ENCODE measurements at regions not wholly inside any gene's neighbourhood (a gene's known extent, or its start where the extent isn't known, plus 50 kb on each side); places are given as distances from the start of the nearest gene placed in this dataset.

DNA sequence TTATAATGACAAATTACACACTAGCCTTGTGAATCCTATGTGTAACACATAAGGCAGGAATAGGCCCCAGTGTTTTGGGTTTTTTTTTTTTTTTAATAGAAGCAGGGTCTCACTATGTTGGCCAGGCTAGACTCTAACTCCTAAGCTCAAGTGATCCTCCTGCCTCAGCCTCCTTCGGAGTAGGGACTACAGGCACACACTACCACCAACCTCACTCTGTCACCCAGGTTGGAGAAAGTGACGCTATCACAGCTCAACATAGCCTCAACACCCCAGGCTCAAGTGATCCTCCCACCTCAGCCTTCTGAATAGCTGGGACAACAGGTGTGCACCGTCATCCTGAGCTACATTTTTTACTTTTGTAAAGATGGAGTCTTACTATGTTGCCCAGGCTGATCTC lies 205.8 kb upstream of the RREB1 start:
- no peaks in the 10 kb centered on the region for H4K20me1 ChIP-seq (replicated peaks; ENCODE audit: control insufficient read depth, insufficient read depth, low read length)
- H3K27ac ChIP-seq (ENCODE audit: extremely low read depth, low read depth, low read length) = no peak overlapping the region
- BruUV-seq (replicated peaks) = no TSS peak
- H3K9me3 ChIP-seq (replicated peaks; ENCODE audit: control insufficient read depth, insufficient read depth, low read depth, low read length) = no peaks in the 10 kb centered on the region
- H2AFZ ChIP-seq (ENCODE audit: low read depth, low read length) = no peak overlapping the region
- POLR2A ChIA-PET = interaction anchor here (0.6 to 2.1 kb wide), 4 partner anchors 11 to 245 kb away, joined by 3 to 7 read pairs (median 3); no protein-coding TSS in a partner anchor
- WGBS (ENCODE audit: insufficient coverage, low coverage, missing lambda C conversion rate) = 58% methylated on average over 3 of the region's 3 CpGs
- no peak overlapping the region for H3K4me2 ChIP-seq (ENCODE audit: insufficient read depth, low read length)
- H3K36me3 ChIP-seq (ENCODE audit: control insufficient read depth, insufficient read depth, low read length) = no peaks in the 10 kb centered on the region
- DNase-seq (ENCODE audit: extremely low read depth in 1 of 4, low spot score in 3 of 4) (no peak), ATAC-seq (no peak), FAIRE-seq (no peak)
- H3K4me3 ChIP-seq = no peak overlapping the region
- no peaks in the 10 kb centered on the region for H3K9me1 ChIP-seq (ENCODE audit: control insufficient read depth, insufficient read depth, low read length)
- H3K79me2 ChIP-seq (ENCODE audit: control insufficient read depth, insufficient read depth, low read length) = no peaks in the 10 kb centered on the region
- peaks cover 6 to 18% of the 10 kb centered on the region in 2 experiments; a peak in 4 of 5 replicates for H3K4me1 ChIP-seq (replicated peaks in 1 of 2; ENCODE audit: control insufficient read depth in 2 of 2, insufficient read depth in 2 of 2, low read length in 2 of 2)
- no peak overlapping the region for H3K9ac ChIP-seq (ENCODE audit: insufficient read depth in 1 of 2, low read depth in 2 of 2, low read length in 2 of 2)
- intact Hi-C loops (cut with micrococcal nuclease) (no loop called here), in situ Hi-C loops (cut with MboI) (no loop called here)
- no peak for TF ChIP-seq ZNF583 (CRISPR knock-in tag; IDR thresholded peaks at IDR 0.05)
- TF ChIP-seq, protein P1, sequence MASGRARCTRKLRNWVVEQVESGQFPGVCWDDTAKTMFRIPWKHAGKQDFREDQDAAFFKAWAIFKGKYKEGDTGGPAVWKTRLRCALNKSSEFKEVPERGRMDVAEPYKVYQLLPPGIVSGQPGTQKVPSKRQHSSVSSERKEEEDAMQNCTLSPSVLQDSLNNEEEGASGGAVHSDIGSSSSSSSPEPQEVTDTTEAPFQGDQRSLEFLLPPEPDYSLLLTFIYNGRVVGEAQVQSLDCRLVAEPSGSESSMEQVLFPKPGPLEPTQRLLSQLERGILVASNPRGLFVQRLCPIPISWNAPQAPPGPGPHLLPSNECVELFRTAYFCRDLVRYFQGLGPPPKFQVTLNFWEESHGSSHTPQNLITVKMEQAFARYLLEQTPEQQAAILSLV (tag; IDR thresholded peaks at IDR 0.05) = no peak
- no peak for TF ChIP-seq NCOA2 (IDR thresholded peaks at IDR 0.05; ENCODE audit: partially characterized antibody in 2 of 2)
- peak; percentile 26 for TF ChIP-seq RBM25 (IDR thresholded peaks at IDR 0.05; ENCODE audit: low read depth, low read length, severe bottlenecking)
- TF ChIP-seq ZNF121 (CRISPR knock-in tag; conservative IDR thresholded peaks at IDR 0.05) = peak; percentile 96
- TF ChIP-seq ZNF239 (CRISPR knock-in tag; IDR thresholded peaks at IDR 0.05) = no peak
- no peak for TF ChIP-seq ETV6 (IDR thresholded peaks at IDR 0.05; ENCODE audit: borderline replicate concordance in 1 of 2, low read depth in 2 of 2, low read length in 1 of 2)
- no peak for TF ChIP-seq ETV6 (CRISPR knock-in tag; IDR thresholded peaks at IDR 0.05; ENCODE audit: borderline replicate concordance)
- no peak for TF ChIP-seq ZNF398 (CRISPR knock-in tag; IDR thresholded peaks at IDR 0.05)
- CTCF ChIA-PET (ENCODE audit: low intra/inter-chr PET ratio) = no interaction called here
- no peaks in the 10 kb centered on the region for H3K27me3 ChIP-seq (ENCODE audit: control insufficient read depth in 2 of 2, insufficient read depth in 2 of 2, low read length in 2 of 2)

Data from K562 (cell line).